MM.1S (cell line): ENCODE measurements at regions not wholly inside any gene's neighbourhood (a gene's known extent, or its start where the extent isn't known, plus 50 kb on each side); places are given as distances from the start of the nearest gene placed in this dataset.

Source experiments
- CTCF ChIP-seq: fragments of 300-600 bp; sonication (generic); IDR thresholded peaks from 2 replicates; pipeline ENCODE4 v1.5.1; 2016; ENCODE audit warnings: antibody characterized with exemption, low read length, mixed read lengths
- EZH2 ChIP-seq: fragments of 300-600 bp; sonication (generic); optimal IDR thresholded peaks from 2 replicates; pipeline ENCODE3; 2017; ENCODE audit warnings: low read depth, mild to moderate bottlenecking, antibody characterized with exemption, low read length, mixed read lengths
- EZH2phosphoT487 ChIP-seq: fragments of 300-600 bp; sonication (generic); IDR thresholded peaks from 2 replicates; pipeline ENCODE4 v1.6.1; 2018; ENCODE audit warnings: antibody characterized with exemption, low read length

GRCh38 chr13:104387510-104387909, 1321.3 kb upstream of the SLC10A2 start:
- no peak for TF ChIP-seq EZH2
- TF ChIP-seq CTCF = no peak
- no peak for TF ChIP-seq EZH2phosphoT487
